ENCODE measurements at regions not wholly inside any gene's neighbourhood (a gene's known extent, or its start where the extent isn't known, plus 50 kb on each side); places are given as distances from the start of the nearest gene placed in this dataset.
A peak's percentile ranks its signal among the peaks of the same experiment; 100 is the strongest.

GRCh38 chr12:89901319-89901718, 192.7 kb upstream of the ATP2B1 start:
- no peak for ATAC-seq

GRCh38 chr12:89899651-89900050, 191.0 kb upstream of the ATP2B1 start:
- no peak for ATAC-seq

- ATAC-seq = no peak
Observed at GRCh38 chr12:89895591-89895990, 187.0 kb upstream of the ATP2B1 start.

- ATAC-seq = no peak
Observed at GRCh38 chr12:89895101-89895500, 186.5 kb upstream of the ATP2B1 start.

- ATAC-seq = no peak
Observed at GRCh38 chr12:89893972-89894706, 185.5 kb upstream of the ATP2B1 start.

GRCh38 chr12:89892436-89892835, 183.8 kb upstream of the ATP2B1 start:
- ATAC-seq = no peak

- ATAC-seq = no peak
Observed at GRCh38 chr12:89891933-89892332, 183.3 kb upstream of the ATP2B1 start.

GRCh38 chr12:89890161-89890560, 181.5 kb upstream of the ATP2B1 start:
- ATAC-seq = no peak

- no peak for ATAC-seq
Observed at GRCh38 chr12:89889062-89889461, 180.4 kb upstream of the ATP2B1 start.

GRCh38 chr12:89884952-89885351, 176.3 kb upstream of the ATP2B1 start:
- ATAC-seq = no peak

- ATAC-seq = no peak
Observed at GRCh38 chr12:89884416-89884898, 175.8 kb upstream of the ATP2B1 start.

- ATAC-seq = no peak
Observed at GRCh38 chr12:89883630-89884389, 175.2 kb upstream of the ATP2B1 start.

- ATAC-seq = no peak
Observed at GRCh38 chr12:89882792-89883191, 174.2 kb upstream of the ATP2B1 start.

- ATAC-seq = no peak
Observed at GRCh38 chr12:89882050-89882449, 173.4 kb upstream of the ATP2B1 start.

- peak; percentile 77 for ATAC-seq
Observed at GRCh38 chr12:89880690-89881350, 172.2 kb upstream of the ATP2B1 start.

GRCh38 chr12:89879766-89880165, 171.1 kb upstream of the ATP2B1 start:
- no peak for ATAC-seq

GRCh38 chr12:89878950-89879349, 170.3 kb upstream of the ATP2B1 start:
- ATAC-seq = no peak

GRCh38 chr12:89878327-89878726, 169.7 kb upstream of the ATP2B1 start:
- ATAC-seq = no peak

- no peak for ATAC-seq
Observed at GRCh38 chr12:89877671-89878070, 169.0 kb upstream of the ATP2B1 start.

GRCh38 chr12:89877136-89877535, 168.5 kb upstream of the ATP2B1 start:
- ATAC-seq = no peak

- ATAC-seq = no peak
Observed at GRCh38 chr12:89875809-89876208, 167.2 kb upstream of the ATP2B1 start.

GRCh38 chr12:89875225-89875624, 166.6 kb upstream of the ATP2B1 start:
- ATAC-seq = no peak

GRCh38 chr12:89874146-89874545, 165.5 kb upstream of the ATP2B1 start:
- ATAC-seq = no peak

- no peak for ATAC-seq
Observed at GRCh38 chr12:89873745-89874144, 165.1 kb upstream of the ATP2B1 start.

Measured in esophagus mucosa (tissue), 1 donor.